WTC11 (cell line): ENCODE measurements at regions not wholly inside any gene's neighbourhood (a gene's known extent, or its start where the extent isn't known, plus 50 kb on each side); places are given as distances from the start of the nearest gene placed in this dataset.

Source experiments
- ATAC-seq: fragments of 200-7000 bp; cut with Tn5 transposase; 2 replicates; pipeline ENCODE4 v1.10.0; 2021; ENCODE audit warnings: mild to moderate bottlenecking, moderate library complexity
- CTCF ChIA-PET: fragments of 300-600 bp; sonication (Branson Sonifier 250); formaldehyde crosslinking; loops from one replicate; lab custom pipeline; 2021; ENCODE audit warnings: antibody characterized with exemption; lab: Charles Lee
- POLR2A ChIA-PET: fragments of 350-600 bp; sonication (Branson Sonifier 250); formaldehyde crosslinking; loops from one replicate; lab custom pipeline; 2021; ENCODE audit warnings: antibody characterized with exemption; lab: Charles Lee
- DNase-seq: peaks from one replicate; pipeline ENCODE4 v3.0.0; 2021; ENCODE audit warnings: low spot score
- H3K27ac Mint-ChIP-seq: 2 replicates; pipeline ENCODE4 v1.8.0; 2021; ENCODE audit warnings: mixed read lengths
- H3K27me3 Mint-ChIP-seq: 2 replicates; pipeline ENCODE4 v1.8.0; 2021; ENCODE audit warnings: low read depth, mild to moderate bottlenecking, moderate library complexity, mixed read lengths
- H3K36me3 Mint-ChIP-seq: 2 replicates; pipeline ENCODE4 v1.8.0; 2021; ENCODE audit warnings: mixed read lengths
- H3K4me1 Mint-ChIP-seq: 2 replicates; pipeline ENCODE4 v1.8.0; 2022; ENCODE audit warnings: mixed read lengths
- H3K4me3 Mint-ChIP-seq: 2 replicates; pipeline ENCODE4 v1.8.0; 2021; ENCODE audit warnings: mild to moderate bottlenecking, moderate library complexity, mixed read lengths
- H3K9me3 Mint-ChIP-seq: 2 replicates; pipeline ENCODE4 v1.8.0; 2021; ENCODE audit warnings: mixed read lengths
- AFF4 ChIP-seq: sonication (generic); formaldehyde crosslinking; IDR thresholded peaks from 2 replicates; pipeline ENCODE4 v1.8.1; 2023; ENCODE audit warnings: mild to moderate bottlenecking, missing genetic modification reagents, borderline replicate concordance
- ATF6 ChIP-seq: sonication (generic); formaldehyde crosslinking; IDR thresholded peaks from 2 replicates; pipeline ENCODE4 v1.8.1; 2023; ENCODE audit warnings: mild to moderate bottlenecking, missing genetic modification reagents
- E2F4 ChIP-seq: sonication (generic); formaldehyde crosslinking; IDR thresholded peaks from 2 replicates; pipeline ENCODE4 v1.8.1; 2022; ENCODE audit warnings: low read depth, mild to moderate bottlenecking, moderate library complexity, missing genetic modification reagents, borderline replicate concordance
- ERG ChIP-seq: fragments of 250-450 bp; sonication (Bioruptor Pico); IDR thresholded peaks from 2 replicates; pipeline ENCODE4 v1.8.0; 2021; ENCODE audit warnings: mild to moderate bottlenecking
- FOXP1 ChIP-seq: sonication (generic); formaldehyde crosslinking; IDR thresholded peaks from 2 replicates; pipeline ENCODE4 v1.8.0; 2022; ENCODE audit warnings: missing genetic modification reagents, mild to moderate bottlenecking, moderate library complexity, borderline replicate concordance
- JUN ChIP-seq: sonication (generic); formaldehyde crosslinking; IDR thresholded peaks from 2 replicates; pipeline ENCODE4 v1.8.0; 2023; ENCODE audit warnings: mild to moderate bottlenecking, missing genetic modification reagents
- NR2C2 ChIP-seq: sonication (generic); formaldehyde crosslinking; IDR thresholded peaks from 2 replicates; pipeline ENCODE4 v1.8.0; 2022; ENCODE audit warnings: mild to moderate bottlenecking, missing genetic modification reagents
- TEAD1 ChIP-seq: sonication (generic); formaldehyde crosslinking; IDR thresholded peaks from 2 replicates; pipeline ENCODE4 v1.8.0; 2022; ENCODE audit warnings: mild to moderate bottlenecking, missing genetic modification reagents
- ZNF671 ChIP-seq: fragments of 250-450 bp; sonication (Bioruptor Pico); IDR thresholded peaks from 2 replicates; pipeline ENCODE4 v1.8.0; 2021; ENCODE audit warnings: mild to moderate bottlenecking
- TF ChIP-seq, protein P1 (sequence below): fragments of 250-450 bp; sonication (Bioruptor Pico); IDR thresholded peaks from 2 replicates; pipeline ENCODE4 v1.9.0; 2021; ENCODE audit warnings: mild to moderate bottlenecking
- TF ChIP-seq, protein P2 (sequence below): sonication (generic); formaldehyde crosslinking; IDR thresholded peaks from 2 replicates; pipeline ENCODE4 v1.8.0; 2022; ENCODE audit warnings: mild to moderate bottlenecking, missing genetic modification reagents
- TF ChIP-seq, protein P3 (sequence below): sonication (generic); formaldehyde crosslinking; IDR thresholded peaks from 2 replicates; pipeline ENCODE4 v1.8.1; 2023; ENCODE audit warnings: mild to moderate bottlenecking, missing genetic modification reagents, moderate library complexity
- TF ChIP-seq, protein P4 (sequence below): sonication (generic); formaldehyde crosslinking; IDR thresholded peaks from 2 replicates; pipeline ENCODE4 v1.8.0; 2022; ENCODE audit warnings: mild to moderate bottlenecking, missing genetic modification reagents

DNA sequence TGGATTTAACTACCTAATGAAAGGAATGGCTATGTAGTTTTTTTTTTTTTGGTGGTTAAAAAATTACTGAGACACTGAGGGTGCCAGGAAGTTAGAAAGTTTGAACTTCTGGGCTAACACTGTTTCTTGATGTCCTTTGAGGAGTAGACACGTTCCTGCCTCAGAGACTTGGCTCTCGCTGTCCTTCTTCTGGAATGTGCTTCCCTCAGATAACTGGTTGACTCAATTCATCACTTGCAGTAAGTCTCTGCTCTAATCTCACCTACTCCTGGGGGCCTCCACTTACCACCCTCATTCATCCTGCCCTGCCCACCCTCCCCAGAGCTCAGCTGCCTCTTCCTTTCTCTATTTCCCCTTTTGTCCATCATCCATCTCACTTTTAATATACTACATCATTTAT is 167.0 kb downstream of the YTHDC2 start:
- Mint-ChIP-seq H3K27ac (no peak overlapping the region), H3K36me3 (peaks cover 4% of the 10 kb centered on the region), H3K4me3 (no peak overlapping the region), H3K9me3 (peaks cover 1% of the 10 kb centered on the region), H3K27me3 (no peaks in the 10 kb centered on the region), H3K4me1 (peaks cover 39% of the 10 kb centered on the region)
- no peak for ATAC-seq
- TF ChIP-seq TEAD1 (no peak), AFF4 (no peak), ZNF671 (CRISPR knock-in tag) (no peak), FOXP1 (CRISPR knock-in tag) (no peak), ATF6 (no peak), NR2C2 (no peak), ERG (no peak), JUN (no peak), E2F4 (CRISPR knock-in tag) (no peak)
- TF ChIP-seq, protein P1, sequence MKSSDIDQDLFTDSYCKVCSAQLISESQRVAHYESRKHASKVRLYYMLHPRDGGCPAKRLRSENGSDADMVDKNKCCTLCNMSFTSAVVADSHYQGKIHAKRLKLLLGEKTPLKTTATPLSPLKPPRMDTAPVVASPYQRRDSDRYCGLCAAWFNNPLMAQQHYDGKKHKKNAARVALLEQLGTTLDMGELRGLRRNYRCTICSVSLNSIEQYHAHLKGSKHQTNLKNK (CRISPR knock-in tag): no peak
- TF ChIP-seq, protein P2, sequence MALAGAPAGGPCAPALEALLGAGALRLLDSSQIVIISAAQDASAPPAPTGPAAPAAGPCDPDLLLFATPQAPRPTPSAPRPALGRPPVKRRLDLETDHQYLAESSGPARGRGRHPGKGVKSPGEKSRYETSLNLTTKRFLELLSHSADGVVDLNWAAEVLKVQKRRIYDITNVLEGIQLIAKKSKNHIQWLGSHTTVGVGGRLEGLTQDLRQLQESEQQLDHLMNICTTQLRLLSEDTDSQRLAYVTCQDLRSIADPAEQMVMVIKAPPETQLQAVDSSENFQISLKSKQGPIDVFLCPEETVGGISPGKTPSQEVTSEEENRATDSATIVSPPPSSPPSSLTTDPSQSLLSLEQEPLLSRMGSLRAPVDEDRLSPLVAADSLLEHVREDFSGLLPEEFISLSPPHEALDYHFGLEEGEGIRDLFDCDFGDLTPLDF (CRISPR knock-in tag): no peak
- TF ChIP-seq, protein P3, sequence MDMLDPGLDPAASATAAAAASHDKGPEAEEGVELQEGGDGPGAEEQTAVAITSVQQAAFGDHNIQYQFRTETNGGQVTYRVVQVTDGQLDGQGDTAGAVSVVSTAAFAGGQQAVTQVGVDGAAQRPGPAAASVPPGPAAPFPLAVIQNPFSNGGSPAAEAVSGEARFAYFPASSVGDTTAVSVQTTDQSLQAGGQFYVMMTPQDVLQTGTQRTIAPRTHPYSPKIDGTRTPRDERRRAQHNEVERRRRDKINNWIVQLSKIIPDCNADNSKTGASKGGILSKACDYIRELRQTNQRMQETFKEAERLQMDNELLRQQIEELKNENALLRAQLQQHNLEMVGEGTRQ (CRISPR knock-in tag): no peak
- TF ChIP-seq, protein P4, sequence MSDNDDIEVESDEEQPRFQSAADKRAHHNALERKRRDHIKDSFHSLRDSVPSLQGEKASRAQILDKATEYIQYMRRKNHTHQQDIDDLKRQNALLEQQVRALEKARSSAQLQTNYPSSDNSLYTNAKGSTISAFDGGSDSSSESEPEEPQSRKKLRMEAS (CRISPR knock-in tag): no peak
- ChIA-PET CTCF (interaction anchor here (1.1 kb wide), 1 partner anchor 770 kb away, joined by 4 read pairs; no protein-coding TSS in a partner anchor), POLR2A (interaction anchor here (0.7 kb wide), 1 partner anchor 1992 kb away, joined by 3 read pairs; no protein-coding TSS in a partner anchor)
- DNase-seq: no peak
